ENCODE measurements at regions not wholly inside any gene's neighbourhood (a gene's known extent, or its start where the extent isn't known, plus 50 kb on each side); places are given as distances from the start of the nearest gene placed in this dataset.

- no peaks in the 10 kb centered on the region for H3K27me3 ChIP-seq (ENCODE audit: control insufficient read depth in 1 of 2, insufficient read depth in 2 of 2, low read length in 2 of 2)
- intact Hi-C loops (cut with DNase I, micrococcal nuclease), result no loop called here
- Mint-ChIP-seq H3K4me3 (no peak overlapping the region), H3K27ac (no peak overlapping the region), H3K4me1 (ENCODE audit: low read depth) (no peaks in the 10 kb centered on the region), H3K36me3 (ENCODE audit: low read depth) (no peaks in the 10 kb centered on the region), H3K9me3 (no peaks in the 10 kb centered on the region), H3K27me3 (no peaks in the 10 kb centered on the region)
- DNase-seq (no peak), ATAC-seq (ENCODE audit: poor library complexity) (no peak)
- no peak for TF ChIP-seq CTCF (IDR thresholded peaks at IDR 0.05)
- H3K4me1 ChIP-seq (ENCODE audit: insufficient read depth, low read length), result no peaks in the 10 kb centered on the region
- H3K4me3 ChIP-seq (ENCODE audit: low read length), result no peak overlapping the region
- H3K9me3 ChIP-seq (ENCODE audit: control insufficient read depth in 1 of 2, insufficient read depth in 1 of 2, low read length in 2 of 2), result no peaks in the 10 kb centered on the region
- no peak overlapping the region for H3K27ac ChIP-seq (ENCODE audit: low read depth in 1 of 2, low read length in 2 of 2)
- POLR2A ChIA-PET, result no interaction called here
- H3K36me3 ChIP-seq (ENCODE audit: insufficient read depth, low read length), result no peaks in the 10 kb centered on the region
- CTCF ChIA-PET, result no interaction called here
Measured at GRCh38 chr2:59266453-59266852, 1025.3 kb upstream of the FANCL start.

- intact Hi-C loops (cut with DNase I, micrococcal nuclease), result loop anchor here in 1 of 2 experiments (10.0 kb wide), 1 partner anchor 535 kb away; no protein-coding TSS in a partner anchor
- DNase-seq (no peak), ATAC-seq (ENCODE audit: poor library complexity) (no peak)
- Histone ChIP-seq H3K9me3 (ENCODE audit: control insufficient read depth in 1 of 2, insufficient read depth in 1 of 2, low read length in 2 of 2) (no peaks in the 10 kb centered on the region), H3K4me3 (ENCODE audit: low read length) (no peak overlapping the region), H3K27ac (ENCODE audit: low read depth in 1 of 2, low read length in 2 of 2) (no peak overlapping the region), H3K4me1 (ENCODE audit: insufficient read depth, low read length) (no peaks in the 10 kb centered on the region), H3K36me3 (ENCODE audit: insufficient read depth, low read length) (no peaks in the 10 kb centered on the region), H3K27me3 (ENCODE audit: control insufficient read depth in 1 of 2, insufficient read depth in 2 of 2, low read length in 2 of 2) (no peaks in the 10 kb centered on the region)
- TF ChIP-seq CTCF (IDR thresholded peaks at IDR 0.05), result no peak
- Mint-ChIP-seq H3K9me3 (no peaks in the 10 kb centered on the region), H3K36me3 (ENCODE audit: low read depth) (no peaks in the 10 kb centered on the region), H3K27me3 (no peaks in the 10 kb centered on the region), H3K27ac (no peak overlapping the region), H3K4me3 (no peak overlapping the region), H3K4me1 (ENCODE audit: low read depth) (no peaks in the 10 kb centered on the region)
- ChIA-PET CTCF (no interaction called here), POLR2A (no interaction called here)
Measured at GRCh38 chr2:59259913-59260312, 1018.8 kb upstream of the FANCL start.

DNA sequence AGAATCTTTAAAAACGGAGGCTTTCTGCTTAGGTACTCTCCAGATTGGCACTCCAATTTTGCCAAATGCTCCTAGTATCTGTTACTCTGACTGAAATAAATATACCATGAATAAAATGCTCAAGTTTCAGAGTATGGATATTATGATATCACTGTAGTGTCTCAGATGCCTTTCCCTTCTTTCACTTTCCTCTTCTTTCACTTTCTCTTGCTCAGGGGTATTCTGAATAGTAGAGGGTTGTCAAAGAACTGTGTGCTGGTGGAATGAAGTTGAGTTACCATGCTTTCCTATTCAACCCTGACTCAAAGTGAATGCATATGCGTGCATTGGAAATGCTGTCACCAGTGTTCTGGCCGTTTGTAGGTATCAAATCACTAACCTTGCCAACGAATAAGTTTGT is 1015.2 kb upstream of the FANCL start:
- Histone ChIP-seq H3K27me3 (ENCODE audit: control insufficient read depth in 1 of 2, insufficient read depth in 2 of 2, low read length in 2 of 2) (no peaks in the 10 kb centered on the region), H3K36me3 (ENCODE audit: insufficient read depth, low read length) (no peaks in the 10 kb centered on the region), H3K4me1 (ENCODE audit: insufficient read depth, low read length) (no peaks in the 10 kb centered on the region), H3K4me3 (ENCODE audit: low read length) (no peak overlapping the region), H3K9me3 (ENCODE audit: control insufficient read depth in 1 of 2, insufficient read depth in 1 of 2, low read length in 2 of 2) (no peaks in the 10 kb centered on the region), H3K27ac (ENCODE audit: low read depth in 1 of 2, low read length in 2 of 2) (no peak overlapping the region)
- Mint-ChIP-seq H3K9me3 (no peaks in the 10 kb centered on the region), H3K27me3 (no peaks in the 10 kb centered on the region), H3K4me1 (ENCODE audit: low read depth) (no peaks in the 10 kb centered on the region), H3K27ac (no peak overlapping the region), H3K4me3 (no peak overlapping the region), H3K36me3 (ENCODE audit: low read depth) (no peaks in the 10 kb centered on the region)
- intact Hi-C loops (cut with DNase I, micrococcal nuclease), result loop anchor here in 1 of 2 experiments (10.0 kb wide), 1 partner anchor 531 kb away; no protein-coding TSS in a partner anchor
- no peak for TF ChIP-seq CTCF (IDR thresholded peaks at IDR 0.05)
- ChIA-PET POLR2A (no interaction called here), CTCF (no interaction called here)
- ATAC-seq (ENCODE audit: poor library complexity), result no peak
- no peak for DNase-seq

Measured in CD4-positive, alpha-beta T cell (primary cell).